Activated CD4-positive, alpha-beta T cell treated with anti-CD3 and anti-CD28 coated beads, Interleukin-2, Interleukin-6, amounts not matched to agents 100 ng/mL and 50 ng/mL, durations not matched to agents 16 hours and 8 hours (primary cell): ENCODE measurements at regions not wholly inside any gene's neighbourhood (a gene's known extent, or its start where the extent isn't known, plus 50 kb on each side); places are given as distances from the start of the nearest gene placed in this dataset.
"Not testable (repeated sequence)": the region's sequence is repeated elsewhere in the genome, so short reads cannot be mapped to it uniquely, and the experiment has no call there.

Experiments used
- DNase-seq: peaks from one replicate; pipeline ENCODE4 v3.0.0-alpha.2; 2020

DNA sequence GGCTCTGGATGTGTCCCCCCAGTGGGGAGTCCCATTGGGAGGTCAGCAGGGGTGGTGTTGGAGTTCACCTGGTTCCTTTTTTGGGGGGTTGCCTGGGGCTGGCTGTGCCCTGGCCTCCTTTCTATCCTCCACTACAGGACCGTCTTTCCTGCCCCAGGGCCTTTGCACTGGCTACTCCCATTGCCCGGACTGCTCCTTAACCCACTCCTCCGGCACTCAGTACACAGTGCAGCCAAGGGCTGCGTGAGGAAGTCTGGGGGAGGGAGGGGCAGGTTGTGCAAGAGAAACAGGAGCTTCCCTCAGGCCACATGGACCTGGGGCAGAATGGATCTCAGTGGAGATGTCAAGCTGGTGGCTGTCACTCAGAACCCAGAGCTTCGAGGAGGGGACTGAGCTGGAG, 429.3 kb upstream of the SULF2 start:
- no peak for DNase-seq

DNA sequence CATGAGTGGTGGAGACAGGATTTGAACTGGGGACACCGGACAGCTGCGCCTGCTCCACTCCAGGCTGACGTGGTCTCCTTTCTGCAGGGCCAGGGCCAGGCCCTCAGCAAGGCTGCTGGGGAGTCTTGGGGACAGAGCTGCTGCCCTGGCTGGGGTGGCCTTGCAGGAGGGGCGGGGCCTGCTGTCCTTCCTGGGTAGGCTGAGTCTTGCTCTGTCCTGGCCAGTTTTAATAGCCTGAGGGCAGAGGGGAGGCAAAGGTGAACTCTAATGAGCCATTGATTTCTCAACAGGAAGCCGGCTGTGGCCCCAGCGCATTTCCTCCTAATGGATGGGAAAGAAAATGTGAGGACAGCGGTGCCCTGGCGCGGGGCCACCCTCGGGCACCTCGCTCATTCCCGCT, 428.4 kb upstream of the SULF2 start:
- DNase-seq, result not testable (repeated sequence)

DNA sequence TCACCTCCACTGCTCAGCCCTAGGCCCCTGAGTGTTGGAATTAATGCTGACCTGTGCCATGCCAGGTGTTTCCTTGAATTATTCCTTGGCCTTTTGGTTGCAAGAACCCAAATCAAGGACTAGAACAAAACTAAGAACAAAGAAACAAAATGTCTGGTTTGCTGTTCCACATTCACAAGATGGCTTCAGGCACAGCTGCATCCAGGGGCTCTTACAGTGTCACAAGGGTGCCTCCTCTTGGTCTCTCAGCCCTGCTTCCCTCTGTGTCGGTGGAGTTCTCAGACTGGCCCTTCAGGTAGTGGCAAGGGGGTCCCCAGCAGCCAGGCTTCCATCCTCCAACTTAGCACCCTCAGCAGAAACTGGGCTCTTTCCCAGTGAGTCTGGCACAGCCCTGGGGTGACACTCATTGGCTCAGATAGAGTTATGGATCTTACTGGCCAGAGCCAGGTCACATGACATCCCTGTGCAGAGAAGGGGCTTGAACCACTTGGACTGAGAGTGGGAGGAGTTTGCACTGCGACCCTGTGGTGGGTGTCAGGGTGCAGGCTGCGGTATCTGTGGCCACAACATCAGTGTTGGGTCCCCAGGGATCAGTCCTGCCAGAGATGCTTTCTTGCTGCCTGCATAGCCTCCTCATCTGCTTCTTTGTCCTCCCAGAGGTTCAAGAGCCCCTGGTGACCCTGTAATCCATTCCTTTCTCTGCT, 427.7 kb upstream of the SULF2 start:
- no peak for DNase-seq

DNA sequence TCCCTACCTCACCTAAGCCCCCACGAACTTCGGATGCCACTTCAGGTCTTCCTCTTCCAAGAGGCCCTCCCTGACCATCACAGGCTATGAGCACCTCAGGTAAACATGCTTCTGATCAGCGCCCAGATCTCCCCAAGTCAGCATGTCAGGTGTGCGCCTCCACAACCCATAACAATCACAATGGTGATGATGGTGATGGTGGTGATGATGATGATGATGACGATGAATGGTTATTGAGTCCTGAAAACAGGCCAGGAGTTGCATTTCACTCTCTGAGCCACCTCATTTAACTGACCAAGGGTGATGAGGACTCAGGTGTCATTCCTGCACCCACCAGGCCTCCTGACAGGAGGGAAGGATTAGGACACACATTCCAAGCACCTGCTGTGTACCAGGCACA, 426.6 kb upstream of the SULF2 start:
- no peak for DNase-seq

DNA sequence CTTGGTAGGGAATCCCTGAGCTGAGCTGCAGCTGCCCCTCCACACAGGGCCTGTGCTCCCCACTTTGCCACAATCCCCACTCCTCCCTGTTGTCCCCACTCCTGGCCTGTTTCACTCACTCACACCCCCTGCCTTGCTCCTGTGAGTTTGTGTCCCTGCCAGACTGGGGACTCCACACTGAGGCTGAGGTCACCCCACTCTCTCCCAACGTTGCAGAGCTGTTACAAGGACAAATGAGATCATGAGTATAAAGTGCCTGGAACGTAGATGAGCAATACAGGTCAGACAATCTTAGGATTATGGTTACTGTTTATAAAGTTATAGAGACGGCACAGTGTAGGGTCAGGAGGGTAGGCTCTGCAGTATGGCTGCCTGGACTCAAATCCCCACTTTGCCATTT, 426.0 kb upstream of the SULF2 start:
- no peak for DNase-seq

DNA sequence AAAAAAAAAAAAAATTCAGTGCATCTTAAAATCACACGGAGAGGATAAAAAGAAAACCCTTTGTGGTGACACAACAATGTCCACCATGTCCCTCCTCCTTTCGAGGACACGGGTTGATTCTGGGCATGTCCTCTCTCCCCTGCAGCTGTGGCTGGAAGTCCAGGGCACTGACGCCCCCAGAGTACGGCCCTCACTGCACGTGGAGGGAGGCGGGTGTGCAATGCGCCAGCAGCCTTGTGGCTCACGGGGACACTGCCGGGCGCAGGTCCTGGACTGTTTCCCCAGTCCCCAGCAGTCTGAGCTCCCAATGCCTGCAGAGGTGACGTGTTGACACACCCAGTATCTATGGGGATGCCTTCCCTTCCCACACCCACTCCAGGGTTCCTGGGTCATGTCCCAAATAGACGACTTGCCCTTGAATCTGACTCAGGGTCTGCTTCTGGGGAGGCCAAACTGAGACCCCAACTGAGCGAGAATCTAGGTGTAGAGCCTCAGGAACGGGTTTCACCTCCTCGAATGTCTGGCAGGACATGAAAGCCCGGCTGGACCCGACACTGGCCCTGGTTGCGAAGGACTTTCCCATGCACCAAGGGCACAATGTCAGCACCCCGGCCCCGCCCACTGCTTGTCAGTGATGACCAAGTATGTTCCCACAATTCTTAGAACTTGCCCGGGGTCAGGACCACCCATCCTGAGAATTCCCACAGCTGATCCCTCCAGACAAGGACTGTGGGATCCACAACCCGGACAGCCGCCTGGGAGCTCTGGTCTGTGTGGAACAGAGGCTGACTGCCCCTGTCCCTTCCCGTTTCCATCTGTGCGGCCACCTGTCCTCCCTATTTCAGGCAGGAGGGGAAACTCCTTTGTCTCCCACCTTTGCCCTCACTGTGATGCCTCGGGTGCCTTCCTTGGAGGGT, 425.1 kb upstream of the SULF2 start:
- DNase-seq, result no peak

DNA sequence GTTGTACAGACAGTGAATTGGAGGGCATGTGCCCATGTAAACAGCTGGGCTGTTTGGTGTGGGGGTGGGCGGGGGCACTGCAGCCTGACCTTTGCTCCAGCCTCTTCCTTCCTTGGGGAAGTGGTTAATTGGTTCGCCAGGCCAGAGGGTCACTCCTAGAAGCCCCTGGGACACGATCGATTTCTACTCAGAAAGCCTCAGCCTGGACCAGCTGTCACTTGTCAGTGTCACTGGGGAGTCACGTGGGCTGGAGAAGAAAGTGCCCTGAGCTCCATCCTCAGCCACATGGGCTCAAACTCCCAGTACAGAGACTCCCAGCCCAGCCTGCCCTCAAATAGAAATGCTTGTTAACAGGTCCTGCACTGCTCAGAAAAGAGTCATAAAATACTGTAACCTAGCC, 423.8 kb upstream of the SULF2 start:
- no peak for DNase-seq

DNA sequence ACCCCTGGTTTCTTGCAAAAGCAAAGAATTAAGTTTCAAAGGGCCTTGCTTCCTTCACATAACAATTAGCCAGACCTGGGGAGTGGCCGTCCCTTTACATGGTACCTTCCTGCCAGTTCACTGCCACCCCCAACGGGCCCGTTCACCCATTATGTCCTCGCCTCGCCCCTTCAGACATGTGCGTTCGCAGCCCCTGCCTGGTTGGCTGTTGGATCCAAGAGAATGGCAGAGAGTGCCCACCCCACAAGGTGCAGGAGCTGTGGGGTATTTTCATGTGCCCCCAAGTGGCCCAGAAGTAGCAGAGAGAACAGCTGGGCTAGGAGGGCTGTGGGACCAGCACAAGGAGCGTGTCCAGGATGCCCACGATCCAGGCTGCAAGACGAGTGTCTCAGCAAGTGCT, 422.9 kb upstream of the SULF2 start:
- DNase-seq, result no peak

DNA sequence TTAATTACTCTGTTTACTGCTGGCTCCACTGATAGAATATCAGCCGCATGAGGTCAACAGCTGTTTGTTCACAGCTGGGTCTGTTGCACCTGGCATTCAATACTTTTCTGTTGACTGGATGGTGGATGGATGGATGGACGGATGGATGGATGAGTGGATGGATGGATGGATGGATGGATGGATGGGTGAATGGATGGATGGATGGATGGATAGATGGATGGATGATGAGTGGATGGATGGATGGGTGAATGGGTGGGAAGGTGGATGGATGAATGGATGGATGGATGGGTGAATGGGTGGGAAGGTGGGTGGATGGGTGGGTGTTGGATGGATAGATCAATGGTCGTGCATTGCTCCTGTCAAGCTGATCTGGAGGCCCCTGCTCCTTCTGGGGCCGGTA, 422.2 kb upstream of the SULF2 start:
- no peak for DNase-seq

DNA sequence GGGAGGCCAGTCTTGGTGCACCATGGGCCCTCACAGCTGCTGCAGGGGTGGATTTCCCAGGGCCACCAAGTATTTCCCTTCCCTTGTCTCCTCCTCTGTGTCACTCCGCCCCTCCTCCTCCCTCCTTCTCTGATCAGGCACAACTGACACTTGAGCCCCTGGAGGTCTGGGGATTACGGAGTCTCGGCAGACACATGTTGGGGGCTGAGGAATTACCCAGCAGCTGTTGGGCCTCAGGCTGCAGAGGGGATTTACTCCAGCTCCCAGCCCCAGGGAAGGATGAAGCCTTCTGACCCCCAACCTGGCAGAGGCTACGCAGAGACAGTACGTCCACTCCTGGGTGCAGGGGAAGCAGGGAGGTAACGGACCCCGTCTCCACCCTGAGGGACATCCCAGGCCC, 420.5 kb upstream of the SULF2 start:
- no peak for DNase-seq

DNA sequence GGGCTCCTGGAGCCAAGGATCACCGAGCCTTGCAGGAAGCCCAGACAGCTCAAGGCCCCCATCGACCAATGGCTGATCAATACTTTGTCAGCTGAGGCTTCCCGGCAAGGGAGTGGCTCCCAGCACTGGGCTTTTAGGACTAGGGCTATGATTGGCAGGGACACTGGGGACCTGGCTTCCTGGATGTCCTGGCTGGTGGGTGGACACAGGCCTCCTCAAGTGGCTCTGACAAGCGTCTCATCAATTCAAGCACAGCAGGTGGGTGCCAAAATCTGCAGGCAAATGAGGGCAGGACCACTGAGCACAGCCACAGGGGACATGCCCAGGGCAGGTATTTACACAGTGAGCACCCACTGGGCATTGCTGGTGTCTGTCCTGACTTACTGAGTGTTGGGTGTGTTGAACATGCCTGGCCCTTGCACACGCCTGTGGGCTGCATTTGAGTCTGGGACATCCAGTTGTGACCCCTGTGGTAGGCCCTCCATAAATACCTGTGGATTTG, 420.1 kb upstream of the SULF2 start:
- no peak for DNase-seq

DNA sequence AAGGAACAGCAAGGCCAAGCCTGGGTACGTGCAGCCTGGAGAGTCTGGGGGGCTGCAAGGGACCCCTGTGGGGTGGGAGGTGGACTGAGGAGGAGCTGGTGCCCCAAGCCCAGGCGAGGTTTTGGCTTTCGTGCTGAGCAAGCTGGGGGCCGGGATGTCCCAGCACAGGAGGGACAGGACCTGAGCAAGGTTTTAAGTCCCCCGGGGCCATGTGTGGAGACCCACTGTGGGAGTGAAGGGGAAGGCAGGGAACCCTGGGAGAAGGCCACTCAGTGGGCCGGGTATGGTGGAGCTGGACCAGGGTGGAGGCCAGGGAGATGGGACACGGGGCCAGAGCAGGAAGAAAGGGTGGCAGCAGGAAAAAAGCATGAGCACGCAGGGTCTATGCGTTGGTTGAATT, 419.2 kb upstream of the SULF2 start:
- DNase-seq, result no peak

DNA sequence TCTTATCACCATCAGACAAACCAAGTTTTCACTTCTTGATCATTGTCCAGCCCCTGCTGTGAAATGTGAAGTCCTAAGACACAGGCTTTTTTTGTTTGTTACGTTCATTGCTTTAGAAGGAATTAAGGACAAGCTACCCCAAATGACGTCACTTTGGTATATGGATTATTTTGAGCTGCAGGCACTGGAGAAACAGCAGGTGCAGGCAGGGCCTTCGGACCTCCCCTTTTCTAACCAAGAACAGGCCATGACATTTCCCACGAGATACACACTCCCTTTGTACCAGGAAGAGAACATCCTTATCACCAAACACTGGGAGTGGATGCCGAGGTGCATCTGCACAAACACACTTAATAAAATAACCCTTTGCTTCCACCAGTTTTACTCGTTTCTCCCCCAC, 418.0 kb upstream of the SULF2 start:
- DNase-seq, result no peak

DNA sequence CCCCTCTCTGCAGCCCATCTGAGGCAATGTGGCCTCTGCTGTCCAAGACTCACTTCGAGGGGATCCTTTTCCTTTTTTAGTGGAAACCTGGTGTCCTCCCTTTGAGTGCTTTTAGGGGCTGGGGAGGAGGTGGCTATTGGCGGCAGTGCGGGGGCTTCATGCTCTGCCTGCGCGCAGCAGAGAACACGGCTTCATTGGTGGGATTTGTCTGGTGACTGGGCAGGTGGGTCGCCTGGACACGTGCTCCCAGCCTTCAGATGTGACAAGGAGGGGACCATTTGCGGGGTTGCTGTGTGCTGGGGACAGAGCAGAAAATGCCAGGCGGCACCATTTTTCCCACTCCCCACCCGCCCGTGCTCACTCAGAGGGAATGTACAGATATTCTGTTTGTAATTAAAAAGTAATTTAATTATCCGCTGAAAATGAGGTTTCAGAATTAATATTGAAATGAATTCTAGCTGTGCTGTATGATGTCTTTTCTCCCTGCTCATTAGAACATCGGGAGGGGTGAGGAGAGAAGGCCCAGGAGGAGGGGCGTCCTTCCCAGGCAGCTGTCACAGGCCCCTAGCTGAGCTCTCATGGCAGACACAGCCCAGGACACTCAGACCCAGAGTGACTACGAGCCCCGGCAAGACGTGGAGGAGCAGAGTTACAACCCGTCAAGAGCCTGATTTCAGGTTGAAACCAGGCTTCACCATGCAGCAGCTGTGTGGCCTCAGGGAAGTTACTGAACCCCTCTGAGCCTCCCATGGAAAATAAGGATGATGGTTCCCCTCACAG, 417.2 kb upstream of the SULF2 start:
- no peak for DNase-seq

DNA sequence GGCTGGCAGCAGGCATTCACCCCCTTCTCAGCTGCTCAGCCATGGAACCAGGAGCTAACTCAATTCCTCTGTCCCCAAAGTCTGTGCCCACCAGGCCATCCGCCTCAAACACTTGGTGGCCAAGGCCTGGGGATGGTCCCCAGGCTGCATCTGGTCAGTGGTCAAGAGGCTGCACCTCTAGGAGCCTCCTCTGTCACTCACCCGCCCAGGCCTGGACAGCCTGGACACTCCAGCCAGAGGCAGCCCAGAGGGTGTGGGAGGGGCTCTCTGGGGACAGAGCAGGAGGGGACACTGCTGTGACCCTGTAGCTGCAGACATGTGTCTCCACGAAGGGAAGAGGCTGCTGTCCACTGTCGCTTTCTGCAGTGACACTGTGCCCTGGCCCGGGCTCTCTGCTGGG, 416.6 kb upstream of the SULF2 start:
- no peak for DNase-seq

DNA sequence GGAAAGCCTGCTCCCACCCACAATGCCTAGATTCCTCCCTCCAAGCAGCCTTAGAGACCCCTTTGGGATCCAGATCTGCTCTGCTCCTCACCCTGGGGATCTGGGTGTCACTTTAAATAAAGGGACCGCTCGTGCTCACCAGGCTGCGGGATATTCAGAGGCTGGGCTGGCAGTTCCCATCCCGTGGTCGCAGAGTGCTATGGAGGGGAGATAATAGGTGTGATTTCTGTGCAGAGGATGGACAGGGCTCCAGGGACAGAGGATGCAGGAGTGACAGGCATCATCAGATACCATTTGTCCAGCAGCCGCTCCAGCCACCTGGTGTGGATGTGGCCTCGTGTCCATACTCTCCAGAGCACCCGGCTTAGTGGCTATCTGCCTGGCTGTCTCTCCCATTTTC, 415.9 kb upstream of the SULF2 start:
- DNase-seq, result no peak

DNA sequence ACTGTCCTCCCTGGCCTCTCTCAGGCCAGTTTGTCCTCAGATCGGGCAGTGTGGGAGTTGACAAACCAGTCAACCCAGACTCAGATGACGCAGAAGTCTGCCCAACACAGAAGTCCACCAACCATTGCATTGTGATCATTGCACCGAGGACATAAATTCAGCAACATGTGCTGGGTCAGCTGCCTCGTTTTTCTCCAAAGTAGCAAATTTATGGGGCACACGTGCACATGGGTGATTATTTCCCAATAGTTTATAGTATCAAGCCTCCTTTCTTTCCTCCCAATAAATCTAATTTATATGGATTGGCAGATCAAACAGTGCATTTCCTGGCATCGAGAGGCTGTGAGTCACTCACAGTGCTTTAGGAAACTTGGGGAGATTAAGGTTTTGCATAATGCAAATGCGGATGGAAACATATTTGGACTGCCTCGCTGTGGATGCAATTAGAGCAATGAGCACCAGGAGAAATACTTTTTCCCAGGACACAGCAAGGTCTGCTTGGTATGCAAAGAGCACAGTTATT, 413.7 kb upstream of the SULF2 start:
- no peak for DNase-seq

DNA sequence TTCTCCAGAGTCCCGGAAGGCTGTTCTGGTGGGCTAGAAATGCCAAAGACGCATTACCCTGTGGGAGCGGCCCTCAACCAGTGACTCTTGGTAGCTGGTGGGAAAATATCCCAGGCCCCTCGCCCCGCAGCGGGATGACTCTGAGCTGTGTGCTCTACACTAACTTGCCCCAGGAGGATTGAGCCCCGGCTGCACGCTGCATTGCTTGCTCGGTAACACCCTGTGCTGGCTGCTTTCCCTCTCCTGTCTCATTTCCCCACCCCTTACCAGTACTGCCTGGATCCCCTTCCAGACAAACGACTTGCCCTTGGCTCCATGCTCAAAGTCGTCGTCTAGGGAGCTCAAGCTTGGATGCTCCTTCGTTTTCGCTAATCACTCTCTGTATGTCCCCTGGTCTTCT, 411.8 kb upstream of the SULF2 start:
- no peak for DNase-seq

DNA sequence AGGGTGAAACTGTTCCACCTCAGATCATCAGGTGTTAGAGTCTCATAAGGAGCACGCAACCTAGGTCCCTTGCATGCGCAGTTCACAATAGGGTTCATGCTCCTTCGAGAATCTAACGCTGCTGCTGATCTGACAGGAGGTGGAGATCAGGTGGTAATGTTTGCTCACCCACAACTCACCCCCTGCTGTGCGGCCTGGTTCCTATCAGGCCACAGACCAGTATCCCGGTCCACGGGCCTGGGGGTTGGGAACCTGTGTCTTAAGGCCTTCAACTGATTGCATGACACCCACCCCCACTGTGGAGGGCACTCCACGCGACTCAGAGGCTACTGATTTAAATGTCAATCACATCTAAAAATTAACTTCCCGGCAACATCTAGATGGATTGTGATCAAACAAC, 411.2 kb upstream of the SULF2 start:
- no peak for DNase-seq

DNA sequence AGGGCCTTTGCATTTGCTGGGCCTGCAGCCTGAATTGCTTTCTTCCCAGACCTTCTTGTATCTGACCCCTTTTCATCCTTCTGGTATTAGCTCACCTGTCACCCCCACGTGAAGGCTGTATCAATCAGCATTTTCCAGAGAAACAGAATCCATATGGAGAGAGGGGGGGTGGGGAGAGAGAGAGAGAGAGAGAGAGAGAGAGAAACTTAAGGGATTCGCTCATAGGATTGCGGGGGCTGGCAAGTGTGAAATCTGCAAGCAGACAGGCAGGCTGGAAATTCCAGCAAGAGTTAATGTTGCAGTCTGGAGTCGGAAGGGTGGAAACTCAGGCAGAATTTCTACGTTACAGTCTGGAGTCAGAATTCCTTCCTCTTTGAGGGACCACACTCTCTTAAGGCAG, 410.7 kb upstream of the SULF2 start:
- DNase-seq, result no peak

DNA sequence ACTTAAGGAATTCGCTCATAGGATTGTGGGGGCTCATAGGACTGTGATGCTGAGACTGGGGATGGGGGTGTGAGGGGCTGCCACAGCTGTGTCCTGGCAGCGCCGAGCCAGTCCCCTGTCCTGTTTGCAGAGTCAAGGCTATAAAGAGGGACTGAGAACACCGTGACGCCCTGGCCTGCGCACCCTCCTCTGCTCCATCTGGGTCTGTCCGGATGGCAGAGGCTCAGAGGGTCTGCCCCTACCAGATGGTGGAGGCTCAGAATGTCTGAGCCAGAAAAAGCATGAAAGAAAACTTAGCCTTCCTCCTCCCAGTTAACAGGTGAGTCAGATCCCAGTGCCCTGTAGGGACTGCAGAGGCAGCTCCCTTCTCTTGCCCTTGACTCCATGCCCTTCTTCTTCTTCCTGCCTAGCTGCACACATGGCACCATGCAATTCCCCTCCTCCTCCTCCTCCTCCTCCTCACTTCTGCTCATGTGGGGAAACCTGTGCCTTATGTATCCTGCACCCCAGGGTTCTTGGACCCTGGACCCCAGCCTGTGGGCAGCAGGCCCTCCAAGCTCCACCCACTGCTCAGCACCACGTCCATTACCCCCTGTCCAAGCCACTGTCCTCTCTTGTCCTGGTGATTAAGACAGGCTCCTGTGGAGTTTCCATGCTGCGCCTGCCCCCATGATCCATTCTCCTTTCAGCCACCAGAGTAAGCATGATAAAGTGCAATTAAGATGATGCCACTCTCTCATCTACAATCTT, 410.0 kb upstream of the SULF2 start:
- no peak for DNase-seq

DNA sequence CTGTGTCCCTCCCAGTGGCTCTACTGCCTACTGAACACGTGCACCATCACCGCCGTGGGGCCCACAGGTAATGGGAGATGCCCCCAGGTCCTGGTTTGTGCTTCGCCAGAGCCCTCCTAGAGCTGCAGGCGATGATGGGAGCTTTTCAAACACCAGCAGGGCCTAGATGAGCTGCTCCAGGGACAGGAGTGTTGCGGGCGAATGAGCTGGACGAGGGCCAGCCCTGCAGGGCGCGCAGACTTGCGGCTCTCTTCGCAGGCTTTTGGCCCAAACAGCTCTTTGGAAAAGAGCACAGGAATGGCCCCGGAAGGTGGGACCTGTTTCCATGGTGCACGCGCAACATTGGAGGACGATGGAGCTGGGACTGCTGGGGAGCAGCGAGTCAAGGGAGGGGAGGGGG, 409.3 kb upstream of the SULF2 start:
- DNase-seq, result no peak
